T-helper 2 cell treated with Interferon-gamma antibody and Interleukin-4, amounts not matched to agents 100 ng/mL and 5 ng/mL, for 36 hours (primary cell): ENCODE measurements at regions not wholly inside any gene's neighbourhood (a gene's known extent, or its start where the extent isn't known, plus 50 kb on each side); places are given as distances from the start of the nearest gene placed in this dataset.
"Not testable (repeated sequence)": the region's sequence is repeated elsewhere in the genome, so short reads cannot be mapped to it uniquely, and the experiment has no call there.

Experiments used
- intact Hi-C: fragments of 100-400 bp; cut with micrococcal nuclease; formaldehyde crosslinking; loops from one replicate; pipeline ENCODE4 v1.15.1; 2023

DNA sequence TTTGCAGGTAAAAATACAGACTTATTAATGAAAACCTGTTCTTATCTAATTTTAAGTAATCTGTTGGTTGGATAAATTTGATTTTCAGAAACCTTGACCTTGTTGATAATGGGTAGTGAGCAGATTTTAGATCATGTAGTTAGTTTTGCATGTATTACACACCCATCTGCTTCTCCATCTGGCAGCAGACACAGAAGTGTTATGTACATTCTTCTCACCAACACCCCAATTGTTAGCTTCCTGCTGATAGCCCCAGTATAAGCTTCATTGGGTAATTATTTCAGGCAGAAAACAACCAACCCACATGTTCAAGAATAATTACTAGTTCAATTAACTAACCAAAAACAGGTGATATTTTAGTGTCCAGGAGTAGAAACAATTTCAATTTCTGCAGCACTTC is 1740.5 kb upstream of the AGA start:
- intact Hi-C loops: no loop called here

GRCh38 chr4:179195887-179196286 is 1753.7 kb upstream of the AGA start:
- intact Hi-C loops: no loop called here

DNA sequence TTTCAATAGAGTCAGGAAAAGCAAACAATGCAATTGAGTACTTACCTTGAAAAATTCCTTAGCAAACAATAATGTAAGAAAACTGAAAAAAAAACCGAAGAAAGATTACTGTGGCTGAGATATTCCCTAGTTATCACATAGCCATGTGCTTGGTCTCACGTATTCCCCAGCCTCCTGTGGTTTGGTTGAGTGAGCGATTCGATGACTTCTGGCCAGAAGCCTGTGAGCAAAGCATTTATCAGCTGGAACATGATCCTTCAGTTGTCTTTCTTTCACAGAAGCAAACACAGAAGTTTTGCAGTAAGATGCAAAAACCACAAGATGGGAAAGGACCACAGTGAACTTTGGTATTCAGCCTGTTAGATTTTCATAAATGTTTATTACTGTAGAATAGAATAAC is 1754.3 kb upstream of the AGA start:
- intact Hi-C loops: no loop called here

DNA sequence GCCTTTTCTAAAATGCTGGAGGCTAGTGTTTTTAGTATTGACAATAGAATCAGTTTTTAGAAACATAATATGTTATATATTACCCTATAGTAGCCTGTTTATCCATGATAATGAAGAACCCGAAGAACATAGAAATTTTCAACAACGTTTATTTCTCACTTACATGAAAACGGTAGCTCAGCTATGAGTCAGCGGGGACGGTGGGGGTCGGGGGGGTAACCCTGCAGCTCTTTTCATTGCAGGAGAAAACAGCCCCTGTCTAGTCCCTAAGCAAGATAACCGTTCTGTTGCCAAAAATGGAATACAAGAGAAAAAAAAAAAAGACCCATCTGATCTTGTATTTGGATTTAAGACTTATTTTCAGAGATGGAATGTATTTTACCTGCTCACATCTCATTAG is 1758.4 kb upstream of the AGA start:
- intact Hi-C loops: no loop called here

- intact Hi-C loops: no loop called here
These were observed 1783.4 kb upstream of the AGA start for GRCh38 chr4:179225594-179225993.

- intact Hi-C loops: no loop called here
These were observed 1806.6 kb upstream of the AGA start for GRCh38 chr4:179248821-179249220.

- intact Hi-C loops: no loop called here
These were observed 1826.6 kb upstream of the AGA start for GRCh38 chr4:179268791-179269190.

DNA sequence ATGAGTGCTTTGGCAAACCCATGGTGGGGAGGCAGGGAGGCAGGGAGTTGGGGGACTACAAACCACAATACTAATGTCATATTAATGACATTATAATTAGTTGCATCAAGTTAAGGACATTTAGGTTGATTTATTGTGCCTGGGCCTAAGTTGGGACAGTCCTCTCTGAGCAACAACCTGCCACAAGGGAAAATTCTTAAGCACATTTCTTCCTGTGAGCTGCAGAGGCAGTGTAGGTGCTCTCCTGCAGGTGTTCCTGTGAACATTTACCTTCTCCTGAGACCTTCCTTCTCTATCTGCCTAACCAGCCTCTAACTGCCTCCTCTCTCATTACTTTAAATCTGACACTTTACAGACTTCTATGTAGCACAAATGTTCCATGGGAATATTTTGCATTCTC is 1830.0 kb upstream of the AGA start:
- intact Hi-C loops: no loop called here

GRCh38 chr4:179278647-179279046 is 1836.4 kb upstream of the AGA start:
- intact Hi-C loops: no loop called here

DNA sequence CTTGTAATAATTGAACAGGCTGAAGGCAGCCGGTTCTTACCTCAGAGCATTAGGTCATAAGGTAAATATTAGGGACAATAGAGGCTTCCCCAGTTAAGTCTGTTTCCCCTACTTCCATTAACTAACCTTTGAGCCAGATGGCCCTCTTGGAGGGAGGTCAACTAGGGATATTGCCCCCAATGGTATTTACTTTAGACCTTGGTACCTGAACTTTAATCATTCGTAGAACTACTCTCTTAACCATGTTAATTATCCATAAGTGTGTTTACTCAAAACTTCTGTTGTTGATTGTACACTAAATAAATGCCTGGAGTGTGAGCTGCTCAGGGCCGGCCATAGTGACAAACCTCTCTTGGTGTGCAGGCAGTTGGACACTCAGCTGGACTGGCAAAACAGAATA is 1843.5 kb upstream of the AGA start:
- intact Hi-C loops: no loop called here

GRCh38 chr4:179291657-179292056 is 1849.4 kb upstream of the AGA start:
- intact Hi-C loops: no loop called here

- intact Hi-C loops: no loop called here
These were observed 1850.2 kb upstream of the AGA start for GRCh38 chr4:179292468-179292867.

GRCh38 chr4:179307297-179308136 is 1865.3 kb upstream of the AGA start:
- intact Hi-C loops: no loop called here

DNA sequence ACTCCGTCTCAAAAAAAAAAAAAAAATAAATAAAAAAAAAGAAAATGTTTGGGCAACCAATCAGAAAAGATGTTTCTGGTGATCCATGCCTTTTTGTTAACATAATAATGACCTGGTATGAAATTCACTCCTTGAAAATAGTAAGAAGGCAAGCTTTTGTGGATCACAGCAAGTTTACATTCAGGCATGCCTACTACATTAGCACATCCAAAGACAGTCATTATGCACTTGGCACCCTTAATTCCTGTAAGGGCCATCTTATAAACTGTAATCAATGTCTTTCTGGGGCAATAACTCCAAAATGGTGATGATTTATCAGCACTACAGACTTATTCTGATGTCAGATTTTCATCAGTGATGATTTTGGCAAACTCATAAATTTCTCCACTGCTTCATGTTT is 1871.6 kb upstream of the AGA start:
- intact Hi-C loops: no loop called here

- intact Hi-C loops: no loop called here
These were observed 1882.9 kb upstream of the AGA start for GRCh38 chr4:179325181-179325580.

DNA sequence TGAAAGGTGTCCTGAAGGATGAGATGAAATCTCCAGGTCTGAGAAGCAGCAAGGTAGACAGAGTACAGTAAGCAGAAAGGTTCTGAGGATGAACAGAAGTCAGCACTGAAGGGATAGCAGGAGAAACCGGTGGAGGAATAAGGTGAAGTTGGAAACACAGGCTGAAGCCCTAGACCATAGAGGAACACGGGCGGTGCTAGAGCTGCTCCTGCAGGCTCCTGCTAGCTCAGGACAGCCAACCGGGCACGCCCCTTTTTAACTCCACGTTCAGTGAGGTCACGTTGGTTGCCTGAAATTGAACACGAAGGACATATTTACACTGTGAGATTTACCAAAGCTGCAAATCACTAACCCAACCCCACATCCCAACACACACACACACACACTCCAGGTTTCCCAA is 1886.4 kb upstream of the AGA start:
- intact Hi-C loops: no loop called here

- intact Hi-C loops: no loop called here
These were observed 1889.1 kb upstream of the AGA start for GRCh38 chr4:179331362-179331761.

- intact Hi-C loops: no loop called here
These were observed 1902.6 kb upstream of the AGA start for GRCh38 chr4:179344861-179345260.

GRCh38 chr4:179352221-179352620 is 1910.0 kb upstream of the AGA start:
- intact Hi-C loops: no loop called here

DNA sequence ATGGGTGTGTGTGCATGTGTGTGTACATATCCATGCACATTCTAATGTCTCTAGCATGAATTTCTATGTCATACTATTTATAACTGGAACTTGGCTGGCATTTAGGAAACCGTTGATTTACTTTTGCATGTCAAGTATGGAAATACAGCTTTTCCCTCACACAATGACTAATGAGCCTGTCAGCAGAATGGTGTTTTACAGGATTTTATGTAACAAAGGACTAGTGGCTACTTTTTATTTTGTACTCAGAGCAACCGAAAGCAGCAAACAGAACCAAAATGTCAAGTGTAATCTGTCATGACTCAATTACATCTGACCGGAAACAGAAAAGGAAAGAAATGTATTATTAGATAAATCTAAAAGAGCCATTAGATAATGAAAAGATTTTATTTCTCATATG is 1911.5 kb upstream of the AGA start:
- intact Hi-C loops: no loop called here

DNA sequence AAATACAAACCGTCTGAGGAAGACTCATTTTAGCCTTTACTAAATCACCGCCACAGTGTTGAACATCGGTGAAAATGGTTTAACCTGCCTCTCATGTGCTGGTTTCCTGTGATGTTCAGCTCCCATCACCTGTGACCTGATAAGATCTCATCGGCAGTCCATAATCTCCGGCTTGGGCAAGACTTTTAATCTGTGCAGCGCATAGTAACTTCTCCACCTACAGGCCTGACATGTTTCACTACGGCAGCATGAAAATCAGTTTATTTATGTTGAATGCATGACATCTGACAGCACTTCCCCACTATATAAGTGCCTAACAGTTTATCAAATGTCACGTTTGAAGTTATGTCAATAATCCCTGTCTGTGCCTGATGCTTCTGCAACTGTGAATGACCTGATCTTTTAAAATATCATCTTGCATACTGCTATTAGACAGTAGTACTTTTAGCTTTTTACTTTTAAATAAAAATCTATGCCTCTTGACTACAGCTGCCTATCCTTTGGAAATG is 1919.8 kb upstream of the AGA start:
- intact Hi-C loops: no loop called here

DNA sequence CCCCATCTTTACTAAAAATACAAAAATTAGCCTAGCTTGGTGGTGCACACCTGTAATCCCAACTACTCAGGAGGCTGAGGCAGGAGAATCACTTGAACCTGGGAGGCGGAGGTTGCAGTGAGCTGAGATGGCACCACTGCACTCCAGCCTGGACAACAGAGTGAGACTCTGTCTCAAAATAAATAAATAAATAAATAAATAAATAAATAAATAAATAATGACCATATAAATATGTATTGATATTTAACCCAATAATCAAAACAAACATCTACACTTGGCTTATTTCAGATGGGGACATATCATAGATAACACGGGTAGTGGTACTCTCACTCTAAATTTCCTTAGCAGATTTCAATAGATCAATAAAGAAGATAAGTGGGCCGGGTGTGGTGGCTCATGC is 1923.7 kb upstream of the AGA start:
- intact Hi-C loops: not testable (repeated sequence)

- intact Hi-C loops: no loop called here
These were observed 1930.0 kb upstream of the AGA start for GRCh38 chr4:179372242-179372641.
